ENCODE measurements at regions not wholly inside any gene's neighbourhood (a gene's known extent, or its start where the extent isn't known, plus 50 kb on each side); places are given as distances from the start of the nearest gene placed in this dataset.
A peak's percentile ranks its signal among the peaks of the same experiment; 100 is the strongest.
"Not testable (repeated sequence)": the region's sequence is repeated elsewhere in the genome, so short reads cannot be mapped to it uniquely, and the experiment has no call there.

GRCh38 chr5:155655569-155655968 is 642.0 kb downstream of the KIF4B start:
- no peaks in the 10 kb centered on the region for H3K9me3 ChIP-seq (ENCODE audit: control insufficient read depth, low read length)
- peak; percentile 46 for TF ChIP-seq CTCF (conservative IDR thresholded peaks at IDR 0.05)
- H3K4me3 ChIP-seq (ENCODE audit: low read length) = no peak overlapping the region
- H3K9ac ChIP-seq (ENCODE audit: extremely low read depth, low read length, poor library complexity, severe bottlenecking) = no peak overlapping the region
- WGBS, 2 experiments (ENCODE audit: insufficient coverage in 1 of 2, insufficient read length in 1 of 2) = 77 to 94% methylated on average over 2 of the region's 2 CpGs
- Mint-ChIP-seq H3K27ac (no peak overlapping the region), H3K4me1 (no peaks in the 10 kb centered on the region), H3K36me3 (ENCODE audit: low read depth) (no peaks in the 10 kb centered on the region), H3K27me3 (ENCODE audit: insufficient read depth) (peaks cover 5% of the 10 kb centered on the region), H3K9me3 (no peaks in the 10 kb centered on the region), H3K4me3 (no peak overlapping the region)
- DNase-seq = peak; percentile 52
- no peaks in the 10 kb centered on the region for H3K36me3 ChIP-seq (ENCODE audit: control insufficient read depth, insufficient read depth, low read length)
- H3K27ac ChIP-seq (ENCODE audit: low read depth, low read length) = no peak overlapping the region
- H3K4me1 ChIP-seq (ENCODE audit: control insufficient read depth, insufficient read depth, low read length) = no peaks in the 10 kb centered on the region
- H3K27me3 ChIP-seq (ENCODE audit: control insufficient read depth, insufficient read depth, low read length, poor library complexity, severe bottlenecking) = no peaks in the 10 kb centered on the region

- Histone ChIP-seq H3K27ac (ENCODE audit: low read depth, low read length) (no peak overlapping the region), H3K27me3 (ENCODE audit: control insufficient read depth, insufficient read depth, low read length, poor library complexity, severe bottlenecking) (peaks cover 53% of the 10 kb centered on the region), H3K36me3 (ENCODE audit: control insufficient read depth, insufficient read depth, low read length) (no peaks in the 10 kb centered on the region), H3K9ac (ENCODE audit: extremely low read depth, low read length, poor library complexity, severe bottlenecking) (no peak overlapping the region), H3K9me3 (ENCODE audit: control insufficient read depth, low read length) (no peaks in the 10 kb centered on the region), H3K4me1 (ENCODE audit: control insufficient read depth, insufficient read depth, low read length) (no peaks in the 10 kb centered on the region), H3K4me3 (ENCODE audit: low read length) (no peak overlapping the region)
- no peak for DNase-seq
- Mint-ChIP-seq H3K27ac (no peak overlapping the region), H3K27me3 (ENCODE audit: insufficient read depth) (peaks cover 49% of the 10 kb centered on the region), H3K4me1 (no peaks in the 10 kb centered on the region), H3K4me3 (no peak overlapping the region), H3K9me3 (peaks cover 3% of the 10 kb centered on the region), H3K36me3 (ENCODE audit: low read depth) (no peaks in the 10 kb centered on the region)
- no peak for TF ChIP-seq CTCF (conservative IDR thresholded peaks at IDR 0.05)
These were observed 648.3 kb downstream of the KIF4B start for GRCh38 chr5:155661859-155662258.

GRCh38 chr5:155665361-155665760 is 651.8 kb downstream of the KIF4B start:
- Histone ChIP-seq H3K4me1 (ENCODE audit: control insufficient read depth, insufficient read depth, low read length) (no peaks in the 10 kb centered on the region), H3K9ac (ENCODE audit: extremely low read depth, low read length, poor library complexity, severe bottlenecking) (no peak overlapping the region), H3K36me3 (ENCODE audit: control insufficient read depth, insufficient read depth, low read length) (no peaks in the 10 kb centered on the region), H3K9me3 (ENCODE audit: control insufficient read depth, low read length) (no peaks in the 10 kb centered on the region), H3K27me3 (ENCODE audit: control insufficient read depth, insufficient read depth, low read length, poor library complexity, severe bottlenecking) (peaks cover 63% of the 10 kb centered on the region), H3K27ac (ENCODE audit: low read depth, low read length) (no peak overlapping the region), H3K4me3 (ENCODE audit: low read length) (no peak overlapping the region)
- Mint-ChIP-seq H3K4me3 (no peak overlapping the region), H3K27me3 (ENCODE audit: insufficient read depth) (peaks cover 64% of the 10 kb centered on the region), H3K4me1 (no peaks in the 10 kb centered on the region), H3K36me3 (ENCODE audit: low read depth) (no peaks in the 10 kb centered on the region), H3K9me3 (peaks cover 3% of the 10 kb centered on the region), H3K27ac (no peak overlapping the region)
- TF ChIP-seq CTCF (conservative IDR thresholded peaks at IDR 0.05) = no peak
- 69 to 83% methylated on average over 5 to 7 of the region's 7 CpGs for WGBS, 2 experiments (ENCODE audit: insufficient coverage in 1 of 2, insufficient read length in 1 of 2)
- DNase-seq = no peak

- H3K9me3 Mint-ChIP-seq = not testable (repeated sequence)
These were observed 655.0 kb upstream of the SGCD start for GRCh38 chr5:155672001-155672400.

More at GRCh38 chr5:155672001-155672400, 655.0 kb upstream of the SGCD start:
- H3K36me3 ChIP-seq (ENCODE audit: control insufficient read depth, insufficient read depth, low read length); H3K9me3 ChIP-seq (ENCODE audit: control insufficient read depth, low read length); DNase-seq; H3K27ac Mint-ChIP-seq; H3K27me3 ChIP-seq (ENCODE audit: control insufficient read depth, insufficient read depth, low read length, poor library complexity, severe bottlenecking); H3K4me1 ChIP-seq (ENCODE audit: control insufficient read depth, insufficient read depth, low read length); H3K4me3 Mint-ChIP-seq; H3K9ac ChIP-seq (ENCODE audit: extremely low read depth, low read length, poor library complexity, severe bottlenecking); H3K4me1 Mint-ChIP-seq; H3K36me3 Mint-ChIP-seq (ENCODE audit: low read depth); H3K27ac ChIP-seq (ENCODE audit: low read depth, low read length); H3K4me3 ChIP-seq (ENCODE audit: low read length): not testable (repeated sequence)
- WGBS, 2 experiments (ENCODE audit: insufficient coverage in 1 of 2, insufficient read length in 1 of 2) = 66 to 68% methylated on average over 4 to 7 of the region's 7 CpGs
- H3K27me3 Mint-ChIP-seq (ENCODE audit: insufficient read depth) = peaks cover 27% of the 10 kb centered on the region
